BLaER1 treated with 17β-estradiol and CSF1 and Interleukin-3, amounts not matched to agents 10 nM and 100 nM (cell line): ENCODE measurements at regions not wholly inside any gene's neighbourhood (a gene's known extent, or its start where the extent isn't known, plus 50 kb on each side); places are given as distances from the start of the nearest gene placed in this dataset.
A peak's percentile ranks its signal among the peaks of the same experiment; 100 is the strongest.

Experiments
- H3K27ac ChIP-seq, 11 experiments: shearing (Covaris generic); formaldehyde crosslinking; 2 replicates each; pipeline ENCODE4 v1.8.1; 2022
- H3K27me3 ChIP-seq, 11 experiments: shearing (Covaris generic); formaldehyde crosslinking; 2 replicates each; pipeline ENCODE4 v1.8.1; 2022
- H3K36me3 ChIP-seq, 11 experiments: shearing (Covaris generic); formaldehyde crosslinking; 2 replicates each; pipeline ENCODE4 v1.8.1; 2022
- H3K4me1 ChIP-seq, 10 experiments: shearing (Covaris generic); formaldehyde crosslinking; 2 replicates each; pipeline ENCODE4 v1.8.1; 2022
- H3K4me2 ChIP-seq, 11 experiments: shearing (Covaris generic); formaldehyde crosslinking; 2 replicates each; pipeline ENCODE4 v1.8.1; 2022
- H3K4me3 ChIP-seq, 10 experiments: shearing (Covaris generic); formaldehyde crosslinking; 2 replicates each; pipeline ENCODE4 v1.8.1; 2022
- H3K9ac ChIP-seq, 11 experiments: shearing (Covaris generic); formaldehyde crosslinking; 2 replicates each; pipeline ENCODE4 v1.8.1; 2022
- H3K9me3 ChIP-seq, 11 experiments: shearing (Covaris generic); formaldehyde crosslinking; replicated peaks in 1 of 11; 2 replicates each; pipeline ENCODE4 v1.8.1; 2022
- H4K20me1 ChIP-seq, 11 experiments: shearing (Covaris generic); formaldehyde crosslinking; 2 replicates each; pipeline ENCODE4 v1.8.1; 2022
- Cebpa-rat ChIP-seq, 11 experiments: shearing (Covaris generic); IDR thresholded peaks; 2 replicates each; pipeline ENCODE4 v1.8.1; 2022

DNA sequence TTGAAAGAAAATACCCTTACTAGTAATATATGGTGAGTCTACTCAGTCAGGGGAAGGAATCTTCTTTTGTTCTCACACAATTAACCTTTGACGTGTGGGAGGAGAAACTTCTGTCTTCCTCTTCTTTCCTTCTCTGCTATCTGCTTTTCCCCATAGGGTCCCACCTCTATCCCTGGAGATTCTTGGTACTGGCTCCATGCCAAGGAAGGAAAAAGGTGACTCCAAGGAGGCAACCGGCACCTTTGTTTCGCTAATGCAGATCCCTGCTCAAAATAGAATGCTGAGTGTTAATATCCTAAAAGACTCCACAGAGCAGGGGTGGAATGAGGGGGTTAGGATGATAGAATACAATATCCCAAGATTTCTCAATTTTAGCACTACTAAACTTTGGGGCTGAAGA lies 116.7 kb downstream of the CD164 start:
- no peak overlapping the region for H3K9ac ChIP-seq
- no peaks in the 10 kb centered on the region for H3K36me3 ChIP-seq
- no peak for TF ChIP-seq Cebpa-rat (IDR thresholded peaks at IDR 0.05)
- peak overlapping the region in 1 of 11 experiments; percentile 58; a peak in 1 of 22 replicates for H3K27ac ChIP-seq
- no peaks in the 10 kb centered on the region for H3K27me3 ChIP-seq
- H3K4me1 ChIP-seq = peaks cover 0 to 29% (median 15%) of the 10 kb centered on the region in 10 experiments; a peak in 16 of 20 replicates
- no peak overlapping the region for H3K4me3 ChIP-seq
- H3K9me3 ChIP-seq = peaks cover 25 to 43% (median 30%) of the 10 kb centered on the region in 11 experiments
- H4K20me1 ChIP-seq = no peaks in the 10 kb centered on the region
- peak overlapping the region in 6 of 11 experiments; percentile 20 to 75 (median 57); a peak in 11 of 22 replicates for H3K4me2 ChIP-seq

DNA sequence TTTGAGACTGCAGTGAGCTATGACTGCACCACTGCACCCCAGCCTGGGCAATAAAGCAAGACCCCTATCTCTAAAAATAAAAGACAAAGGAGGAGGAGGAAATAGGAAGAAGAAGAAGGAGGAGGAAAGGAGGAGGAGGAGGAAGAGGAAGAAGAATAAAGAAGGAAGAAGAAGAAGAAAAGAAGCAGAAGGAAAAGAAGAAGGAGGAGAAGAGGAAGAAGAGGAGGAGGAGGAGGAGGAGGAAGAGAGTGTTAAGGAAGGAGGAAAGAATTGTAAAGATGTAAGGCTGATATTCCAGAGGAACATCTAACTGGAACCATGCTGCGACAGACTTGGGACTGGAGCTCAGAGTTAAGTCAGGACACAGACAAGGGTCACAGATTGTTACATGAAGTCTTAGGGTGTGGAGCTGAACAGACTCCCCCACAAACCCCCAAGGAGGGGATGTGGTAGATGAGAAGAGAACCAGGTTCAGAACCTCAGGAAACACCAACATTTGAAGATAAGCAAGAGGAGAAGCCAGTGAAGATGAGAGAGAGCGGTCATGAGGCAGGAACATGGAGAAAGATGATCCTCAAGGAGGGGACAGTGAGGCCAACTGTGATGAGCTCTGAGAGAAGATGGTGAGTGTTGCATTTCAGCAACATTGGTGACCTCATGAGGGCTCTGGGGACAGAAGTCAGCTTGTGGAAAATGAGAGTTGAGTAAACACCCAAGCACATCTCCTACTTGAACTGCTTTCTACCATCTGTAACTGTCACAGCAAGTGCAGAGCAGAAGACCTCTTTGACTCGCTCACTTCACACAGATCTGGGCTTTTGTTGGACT lies 118.2 kb downstream of the CD164 start:
- H3K9me3 ChIP-seq = peaks cover 11 to 28% (median 17%) of the 10 kb centered on the region in 11 experiments
- H3K4me1 ChIP-seq = peaks cover 0 to 29% (median 15%) of the 10 kb centered on the region in 10 experiments; a peak in 16 of 20 replicates
- H3K27ac ChIP-seq = peak overlapping the region in 3 of 11 experiments; percentile 8 to 58 (median 27); a peak in 3 of 22 replicates
- H4K20me1 ChIP-seq = no peaks in the 10 kb centered on the region
- 0 out of 22 replicates have a peak overlapping the region, but pooled peaks of 1 of the 11 experiments have one; percentile 6 for H3K9ac ChIP-seq
- H3K4me3 ChIP-seq = no peak overlapping the region
- no peaks in the 10 kb centered on the region for H3K36me3 ChIP-seq
- H3K4me2 ChIP-seq = peak overlapping the region in 8 of 11 experiments; percentile 15 to 75 (median 44); a peak in 16 of 22 replicates
- peak in 1 of 11 experiments; percentile 67; a peak in 1 of 22 replicates for TF ChIP-seq Cebpa-rat (IDR thresholded peaks at IDR 0.05)
- no peaks in the 10 kb centered on the region for H3K27me3 ChIP-seq

DNA sequence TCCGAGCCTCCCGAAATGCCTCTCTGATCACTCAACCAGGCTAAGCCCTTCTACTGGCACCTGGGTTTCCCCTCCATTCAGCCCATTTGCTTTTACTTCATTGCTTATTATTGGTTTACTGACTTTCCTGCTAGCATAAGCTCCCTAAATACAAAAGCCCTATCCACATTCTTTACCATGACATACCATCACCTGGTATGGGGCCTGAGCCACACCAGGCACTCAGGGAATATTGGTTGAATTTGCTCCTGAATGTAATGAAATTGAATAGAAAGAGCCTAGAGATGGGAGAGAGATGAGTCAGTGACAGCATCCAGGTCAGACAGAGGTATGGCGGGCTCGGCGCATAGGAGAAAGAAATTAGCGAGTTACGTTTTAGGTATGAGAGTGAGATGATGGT lies 120.0 kb downstream of the CD164 start:
- Histone ChIP-seq H3K4me2 (no peak overlapping the region), H3K27me3 (no peaks in the 10 kb centered on the region), H3K27ac (no peak overlapping the region), H3K9me3 (peaks cover 0 to 11% (median 4%) of the 10 kb centered on the region in 11 experiments; a peak in 7 of 22 replicates), H3K36me3 (no peaks in the 10 kb centered on the region), H3K9ac (no peak overlapping the region), H3K4me3 (no peak overlapping the region), H3K4me1 (peaks cover 0 to 29% (median 15%) of the 10 kb centered on the region in 10 experiments; a peak in 16 of 20 replicates), H4K20me1 (no peaks in the 10 kb centered on the region)
- TF ChIP-seq Cebpa-rat (IDR thresholded peaks at IDR 0.05) = no peak

DNA sequence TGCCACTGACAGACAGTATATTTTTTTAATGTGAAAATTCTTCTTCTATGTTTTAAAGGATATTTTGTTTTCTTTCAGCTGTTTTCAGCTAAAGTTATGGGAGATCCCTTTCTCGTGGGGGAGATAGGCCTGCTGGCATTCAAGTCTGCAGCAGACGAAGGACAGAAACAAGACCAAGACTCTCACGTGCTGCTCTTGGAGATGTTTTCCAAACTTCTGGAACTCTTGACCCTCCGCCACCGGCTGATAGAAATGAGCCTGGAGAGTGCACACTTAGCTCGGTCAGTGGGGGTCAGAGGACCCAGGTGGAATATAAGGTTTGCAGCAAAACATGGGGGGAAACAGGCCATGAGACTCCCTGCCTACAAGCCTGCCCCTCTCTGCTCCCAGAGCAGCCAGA lies 120.5 kb downstream of the CD164 start:
- TF ChIP-seq Cebpa-rat (IDR thresholded peaks at IDR 0.05) = no peak
- peaks cover 0 to 29% (median 15%) of the 10 kb centered on the region in 10 experiments; a peak in 16 of 20 replicates for H3K4me1 ChIP-seq
- H4K20me1 ChIP-seq = no peaks in the 10 kb centered on the region
- no peaks in the 10 kb centered on the region for H3K36me3 ChIP-seq
- no peak overlapping the region for H3K4me3 ChIP-seq
- H3K9me3 ChIP-seq = peaks cover 0 to 6% (median 0%) of the 10 kb centered on the region in 11 experiments; a peak in 3 of 22 replicates
- no peak overlapping the region for H3K27ac ChIP-seq
- H3K27me3 ChIP-seq = no peaks in the 10 kb centered on the region
- H3K9ac ChIP-seq = no peak overlapping the region
- H3K4me2 ChIP-seq = no peak overlapping the region

DNA sequence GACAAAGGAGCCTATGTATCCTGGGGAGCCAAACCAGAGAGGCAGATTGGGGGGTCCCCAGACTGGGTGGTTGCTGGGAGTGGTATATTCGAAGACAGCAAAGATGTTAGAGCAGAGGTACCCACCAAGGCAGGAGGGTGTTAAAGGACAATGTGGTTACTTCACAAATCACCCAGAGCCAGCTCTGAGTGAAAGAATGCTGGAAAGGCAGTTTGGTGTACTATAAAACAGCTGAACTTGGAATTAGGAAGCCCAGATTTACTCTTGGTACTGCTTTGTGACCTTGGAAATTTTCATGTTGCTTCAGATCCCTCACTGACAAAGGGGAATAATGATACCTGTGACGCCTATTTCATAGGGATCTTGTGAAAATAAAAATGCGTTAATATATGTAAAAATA lies 121.6 kb downstream of the CD164 start:
- Histone ChIP-seq H3K9ac (no peak overlapping the region), H3K4me1 (peaks cover 0 to 26% (median 15%) of the 10 kb centered on the region in 10 experiments; a peak in 16 of 20 replicates), H4K20me1 (no peaks in the 10 kb centered on the region), H3K36me3 (no peaks in the 10 kb centered on the region), H3K9me3 (0 out of 22 replicates have a peak, but pooled peaks cover 0 to 6% (median 0%) of the 10 kb centered on the region in 11 experiments), H3K4me2 (no peak overlapping the region), H3K4me3 (no peak overlapping the region), H3K27ac (no peak overlapping the region), H3K27me3 (no peaks in the 10 kb centered on the region)
- no peak for TF ChIP-seq Cebpa-rat (IDR thresholded peaks at IDR 0.05)

DNA sequence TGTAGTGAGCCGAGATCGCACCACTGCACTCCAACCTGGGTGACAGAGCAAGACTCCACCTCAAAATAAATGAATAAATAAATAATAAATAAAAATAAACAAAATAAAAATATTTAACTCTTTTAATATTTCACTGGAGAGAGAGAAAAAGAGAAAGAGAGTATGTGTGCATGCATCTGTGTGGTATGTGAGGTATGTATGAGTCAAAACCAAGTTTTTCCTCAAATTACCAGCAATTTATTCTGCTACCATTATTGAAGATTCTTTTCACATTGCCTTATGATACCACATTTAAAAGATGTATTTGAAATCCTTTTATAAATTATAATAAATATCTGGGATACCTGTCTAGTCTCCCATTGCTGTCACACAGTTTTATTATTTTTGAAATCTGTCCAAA lies 122.1 kb downstream of the CD164 start:
- H3K9me3 ChIP-seq = 0 out of 22 replicates have a peak, but pooled peaks cover 0 to 6% (median 0%) of the 10 kb centered on the region in 11 experiments
- no peak for TF ChIP-seq Cebpa-rat (IDR thresholded peaks at IDR 0.05)
- no peaks in the 10 kb centered on the region for H3K27me3 ChIP-seq
- no peaks in the 10 kb centered on the region for H4K20me1 ChIP-seq
- H3K27ac ChIP-seq = no peak overlapping the region
- no peak overlapping the region for H3K4me3 ChIP-seq
- no peaks in the 10 kb centered on the region for H3K36me3 ChIP-seq
- H3K9ac ChIP-seq = no peak overlapping the region
- H3K4me2 ChIP-seq = no peak overlapping the region
- H3K4me1 ChIP-seq = peaks cover 0 to 20% (median 13%) of the 10 kb centered on the region in 10 experiments; a peak in 16 of 20 replicates

DNA sequence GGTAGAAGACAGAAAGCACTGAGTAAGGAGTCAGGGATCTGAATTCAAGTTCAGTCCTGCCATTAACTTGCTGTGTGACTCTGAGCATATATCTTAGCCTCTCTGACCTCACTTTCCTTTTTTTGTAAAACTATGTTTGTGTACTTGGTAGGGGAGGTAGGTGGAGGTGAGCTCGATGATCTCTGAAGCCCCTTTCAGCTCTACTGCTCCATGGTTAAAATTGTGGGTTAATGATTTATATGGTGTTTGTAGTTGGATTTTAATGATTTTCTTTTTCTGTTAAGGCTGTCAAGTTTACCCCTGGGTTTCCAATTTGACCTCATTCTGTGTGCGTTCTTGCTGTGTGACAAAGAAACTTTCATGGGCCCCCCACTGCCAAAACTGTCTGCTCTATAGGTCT lies 124.1 kb downstream of the CD164 start:
- Histone ChIP-seq H3K27me3 (no peaks in the 10 kb centered on the region), H3K4me3 (no peak overlapping the region), H3K36me3 (no peaks in the 10 kb centered on the region), H3K9ac (no peak overlapping the region), H3K4me1 (no peaks in the 10 kb centered on the region), H4K20me1 (no peaks in the 10 kb centered on the region), H3K4me2 (no peak overlapping the region), H3K27ac (no peak overlapping the region), H3K9me3 (0 out of 22 replicates have a peak, but pooled peaks cover 0 to under 1% (median 0%) of the 10 kb centered on the region in 11 experiments)
- TF ChIP-seq Cebpa-rat (IDR thresholded peaks at IDR 0.05) = no peak

DNA sequence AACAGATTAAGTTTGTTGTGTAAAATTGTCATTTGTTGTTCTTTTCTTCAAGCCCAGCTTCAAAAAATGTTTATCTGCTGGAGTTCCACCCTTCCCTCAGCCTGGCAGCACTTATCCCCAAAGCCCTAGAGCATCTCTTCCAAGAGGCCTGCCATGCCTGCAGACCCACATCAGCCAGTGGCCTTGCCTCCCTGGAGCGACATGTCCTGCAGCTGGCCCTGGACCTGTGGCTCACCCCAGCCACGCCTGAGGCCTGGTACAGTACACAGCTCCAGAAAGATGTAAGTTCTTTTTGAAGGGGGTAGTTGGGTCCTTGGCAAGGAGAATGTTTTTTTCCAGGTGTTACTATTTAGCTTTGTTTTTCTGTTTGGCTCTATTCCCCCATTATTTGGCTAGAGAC lies 124.8 kb downstream of the CD164 start:
- Histone ChIP-seq H3K4me3 (no peak overlapping the region), H3K9me3 (no peaks in the 10 kb centered on the region), H3K27me3 (no peaks in the 10 kb centered on the region), H3K4me2 (no peak overlapping the region), H3K4me1 (no peaks in the 10 kb centered on the region), H3K36me3 (no peaks in the 10 kb centered on the region), H3K9ac (no peak overlapping the region), H3K27ac (no peak overlapping the region), H4K20me1 (no peaks in the 10 kb centered on the region)
- TF ChIP-seq Cebpa-rat (IDR thresholded peaks at IDR 0.05) = no peak

DNA sequence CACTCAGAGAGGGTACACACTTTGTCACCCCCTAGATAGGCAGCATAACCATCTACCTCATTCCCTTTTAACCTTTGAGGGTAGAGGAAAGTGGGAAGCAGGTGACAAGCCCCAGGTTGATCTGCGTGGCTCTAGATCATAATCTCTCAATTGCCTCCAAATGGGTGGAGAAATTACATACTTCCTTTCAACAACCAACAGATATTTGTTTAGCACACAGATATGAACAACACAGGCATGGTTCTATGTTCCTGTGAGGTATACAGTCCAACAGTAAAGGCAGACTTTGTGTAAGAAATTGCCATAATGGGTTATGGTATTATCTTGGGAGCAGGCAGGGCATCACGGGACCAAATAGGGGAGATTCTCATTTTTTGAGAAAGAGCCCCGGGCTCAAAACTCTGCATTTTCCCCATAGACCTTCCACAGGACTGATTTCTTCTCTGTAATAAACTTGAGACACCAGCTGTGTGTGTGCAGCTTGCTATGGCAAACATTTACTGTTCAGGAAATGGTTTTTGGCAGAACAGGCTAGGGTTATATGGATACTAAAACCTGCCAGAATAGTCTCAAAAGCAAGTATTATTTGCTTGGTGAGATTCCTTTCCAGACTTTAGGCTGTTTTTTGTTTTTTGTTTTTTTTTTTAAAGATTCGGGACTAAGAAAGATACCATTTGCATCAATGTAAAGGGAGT lies 126.2 kb downstream of the CD164 start:
- Histone ChIP-seq H3K9me3 (peaks cover 0 to 8% (median 3%) of the 10 kb centered on the region in 11 experiments; a peak in 4 of 22 replicates), H3K36me3 (no peaks in the 10 kb centered on the region), H3K4me3 (no peak overlapping the region), H3K27me3 (no peaks in the 10 kb centered on the region), H3K9ac (no peak overlapping the region), H4K20me1 (no peaks in the 10 kb centered on the region), H3K4me2 (no peak overlapping the region), H3K4me1 (no peaks in the 10 kb centered on the region), H3K27ac (no peak overlapping the region)
- TF ChIP-seq Cebpa-rat (IDR thresholded peaks at IDR 0.05) = no peak
